ENCODE measurements at regions not wholly inside any gene's neighbourhood (a gene's known extent, or its start where the extent isn't known, plus 50 kb on each side); places are given as distances from the start of the nearest gene placed in this dataset.
"Not testable (repeated sequence)": the region's sequence is repeated elsewhere in the genome, so short reads cannot be mapped to it uniquely, and the experiment has no call there.

DNA sequence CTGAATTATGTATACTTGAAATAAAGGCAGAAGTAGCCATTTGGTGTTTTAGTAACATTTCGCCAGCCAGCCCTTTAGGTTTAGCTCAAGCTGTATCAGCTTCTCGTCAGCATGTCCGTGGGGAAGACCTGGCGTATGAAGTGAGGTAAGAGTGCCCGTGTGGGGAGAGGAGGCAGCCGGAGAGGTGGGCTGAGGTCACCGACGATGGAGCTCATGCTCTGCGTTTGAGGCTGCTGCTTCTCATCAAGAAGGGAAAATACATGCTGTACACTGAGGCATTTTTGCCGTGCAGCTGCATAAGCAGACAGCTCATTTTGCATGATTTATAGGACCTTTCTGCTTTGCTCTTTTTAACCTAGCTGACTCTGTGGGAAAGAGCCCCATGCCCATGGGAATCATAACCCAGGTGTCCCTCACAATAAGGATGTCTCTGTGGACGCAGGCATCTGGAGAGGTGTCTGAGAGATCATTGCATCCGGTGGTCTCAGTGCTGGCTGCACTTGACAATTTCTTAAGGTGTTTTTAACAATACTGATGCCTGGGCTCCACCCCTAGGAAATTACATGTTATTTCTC is 179.1 kb downstream of the ABCC12 start:
- TF ChIP-seq, protein P1, sequence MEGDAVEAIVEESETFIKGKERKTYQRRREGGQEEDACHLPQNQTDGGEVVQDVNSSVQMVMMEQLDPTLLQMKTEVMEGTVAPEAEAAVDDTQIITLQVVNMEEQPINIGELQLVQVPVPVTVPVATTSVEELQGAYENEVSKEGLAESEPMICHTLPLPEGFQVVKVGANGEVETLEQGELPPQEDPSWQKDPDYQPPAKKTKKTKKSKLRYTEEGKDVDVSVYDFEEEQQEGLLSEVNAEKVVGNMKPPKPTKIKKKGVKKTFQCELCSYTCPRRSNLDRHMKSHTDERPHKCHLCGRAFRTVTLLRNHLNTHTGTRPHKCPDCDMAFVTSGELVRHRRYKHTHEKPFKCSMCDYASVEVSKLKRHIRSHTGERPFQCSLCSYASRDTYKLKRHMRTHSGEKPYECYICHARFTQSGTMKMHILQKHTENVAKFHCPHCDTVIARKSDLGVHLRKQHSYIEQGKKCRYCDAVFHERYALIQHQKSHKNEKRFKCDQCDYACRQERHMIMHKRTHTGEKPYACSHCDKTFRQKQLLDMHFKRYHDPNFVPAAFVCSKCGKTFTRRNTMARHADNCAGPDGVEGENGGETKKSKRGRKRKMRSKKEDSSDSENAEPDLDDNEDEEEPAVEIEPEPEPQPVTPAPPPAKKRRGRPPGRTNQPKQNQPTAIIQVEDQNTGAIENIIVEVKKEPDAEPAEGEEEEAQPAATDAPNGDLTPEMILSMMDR (IDR thresholded peaks at IDR 0.05; ENCODE audit: unreplicated experiment), result no peak
- DNase-seq (ENCODE audit: low spot score, unreplicated experiment), result no peak
- no peak overlapping the region for H3K27ac Mint-ChIP-seq
- H3K36me3 Mint-ChIP-seq (ENCODE audit: insufficient read depth), result no peaks in the 10 kb centered on the region
- no peak overlapping the region for H3K4me3 Mint-ChIP-seq (ENCODE audit: low read depth)
- H3K27me3 Mint-ChIP-seq, result peaks cover 3% of the 10 kb centered on the region
- peaks cover 2% of the 10 kb centered on the region for H3K4me1 Mint-ChIP-seq (ENCODE audit: low read depth)
- no peaks in the 10 kb centered on the region for H3K9me3 Mint-ChIP-seq (ENCODE audit: low read depth)

DNA sequence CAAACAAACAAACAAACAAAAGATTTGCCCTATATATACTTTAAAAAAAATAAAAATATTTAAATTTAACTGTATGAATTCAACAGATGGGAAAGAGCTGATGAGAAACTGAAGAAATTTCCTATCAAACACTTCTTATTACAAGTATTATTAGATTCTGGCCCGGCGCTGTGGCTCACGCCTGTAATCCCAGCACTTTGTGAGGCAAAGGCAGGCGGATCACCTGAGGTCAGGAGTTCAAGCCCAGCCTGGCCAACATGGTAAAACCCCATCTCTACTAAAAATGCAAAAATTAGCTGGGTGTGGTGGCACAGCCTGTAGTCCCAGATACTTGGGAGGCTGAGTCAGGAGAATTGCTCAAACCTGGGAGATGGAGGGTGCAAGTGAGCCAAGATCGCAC is 180.8 kb downstream of the ABCC12 start:
- H3K36me3 Mint-ChIP-seq (ENCODE audit: insufficient read depth); H3K4me3 Mint-ChIP-seq (ENCODE audit: low read depth): not testable (repeated sequence)

DNA sequence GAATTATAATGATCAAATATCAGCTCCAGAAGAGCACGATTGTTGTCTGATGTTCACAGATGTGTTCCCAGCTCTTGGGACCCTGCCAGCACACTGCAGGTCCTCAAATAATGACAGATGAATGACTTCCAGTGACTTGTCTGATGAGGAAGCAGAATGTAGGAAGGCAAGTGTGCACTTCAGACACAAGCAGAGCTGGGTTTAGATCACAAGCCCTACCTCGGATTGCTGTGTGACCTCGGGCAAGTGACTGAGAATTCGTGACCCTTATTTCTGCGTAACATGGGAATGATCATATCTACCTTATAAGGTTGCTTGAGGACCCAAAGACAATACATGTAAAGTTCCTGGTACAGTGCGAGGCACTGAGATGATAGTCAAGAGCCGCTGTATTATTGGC is 182.2 kb downstream of the ABCC12 start:
- H3K9me3 Mint-ChIP-seq (ENCODE audit: low read depth), result no peaks in the 10 kb centered on the region
- H3K4me1 Mint-ChIP-seq (ENCODE audit: low read depth), result no peaks in the 10 kb centered on the region
- H3K36me3 Mint-ChIP-seq (ENCODE audit: insufficient read depth), result no peaks in the 10 kb centered on the region
- TF ChIP-seq, protein P1 (IDR thresholded peaks at IDR 0.05; ENCODE audit: unreplicated experiment), result no peak
- H3K4me3 Mint-ChIP-seq (ENCODE audit: low read depth), result no peak overlapping the region
- no peak overlapping the region for H3K27ac Mint-ChIP-seq
- DNase-seq (ENCODE audit: low spot score, unreplicated experiment), result no peak
- H3K27me3 Mint-ChIP-seq, result peaks cover 2% of the 10 kb centered on the region

More for the DNA sequence above, 180.8 kb downstream of the ABCC12 start:
- not testable (repeated sequence) for H3K9me3 Mint-ChIP-seq (ENCODE audit: low read depth); H3K4me1 Mint-ChIP-seq (ENCODE audit: low read depth); DNase-seq (ENCODE audit: low spot score, unreplicated experiment); H3K27ac Mint-ChIP-seq; H3K27me3 Mint-ChIP-seq

DNA sequence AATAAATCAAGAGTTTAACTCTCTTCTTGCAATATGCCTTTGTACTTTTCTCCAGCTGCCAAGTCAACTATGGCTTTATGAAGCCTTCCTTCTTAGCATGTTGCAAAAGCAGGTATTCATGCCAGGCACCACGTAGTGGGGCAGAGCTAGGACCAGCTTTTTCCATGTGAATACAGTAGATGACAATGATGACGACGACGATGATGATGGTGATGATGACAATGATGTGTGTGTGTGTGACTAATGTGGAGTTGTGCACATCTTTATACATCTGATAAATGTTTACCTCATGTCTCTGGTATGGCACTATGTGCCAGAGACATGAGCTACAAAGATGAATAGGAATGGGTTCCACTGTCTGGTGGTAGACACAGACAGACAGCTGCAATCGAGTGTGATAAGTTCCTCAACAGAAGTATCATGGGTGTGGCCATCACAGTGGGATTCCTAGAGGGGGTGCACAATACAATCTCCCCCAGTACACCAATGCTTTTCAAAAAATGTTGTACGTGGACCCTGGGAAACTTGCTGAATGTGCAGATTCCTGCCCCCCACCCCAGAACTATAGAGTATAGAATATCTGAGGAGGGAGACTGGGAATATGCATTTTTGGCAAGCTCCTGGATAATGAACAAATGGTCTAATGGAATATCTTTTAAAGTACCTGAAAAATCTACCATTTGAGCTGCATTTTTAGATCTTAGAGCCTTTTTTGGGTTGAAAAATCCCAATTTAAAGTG is 183.4 kb downstream of the ABCC12 start:
- H3K9me3 Mint-ChIP-seq (ENCODE audit: low read depth), result no peaks in the 10 kb centered on the region
- H3K27ac Mint-ChIP-seq, result no peak overlapping the region
- no peaks in the 10 kb centered on the region for H3K36me3 Mint-ChIP-seq (ENCODE audit: insufficient read depth)
- no peak for DNase-seq (ENCODE audit: low spot score, unreplicated experiment)
- TF ChIP-seq, protein P1 (IDR thresholded peaks at IDR 0.05; ENCODE audit: unreplicated experiment), result no peak
- H3K4me1 Mint-ChIP-seq (ENCODE audit: low read depth), result no peaks in the 10 kb centered on the region
- no peak overlapping the region for H3K4me3 Mint-ChIP-seq (ENCODE audit: low read depth)
- H3K27me3 Mint-ChIP-seq, result peaks cover 2% of the 10 kb centered on the region

DNA sequence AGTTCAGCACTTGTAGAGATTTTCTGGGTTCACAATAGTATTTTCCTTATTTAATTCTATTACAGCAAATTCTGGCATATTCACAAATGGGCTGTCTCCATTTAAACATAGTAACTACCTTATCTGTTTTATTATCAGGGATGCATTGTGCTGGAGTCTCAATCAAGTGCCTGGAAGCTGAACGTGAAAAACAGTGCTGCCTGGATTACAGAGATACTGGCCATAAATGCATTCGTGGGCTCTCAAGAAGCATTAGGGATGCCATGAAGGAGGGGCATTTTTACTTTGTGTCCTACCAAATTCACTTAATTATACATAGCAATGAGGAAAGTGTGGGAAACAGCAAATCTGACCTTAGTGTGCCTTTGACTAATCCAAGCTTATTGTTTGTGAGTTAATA is 184.6 kb downstream of the ABCC12 start:
- DNase-seq (ENCODE audit: low spot score, unreplicated experiment), result no peak
- Mint-ChIP-seq H3K9me3 (ENCODE audit: low read depth) (no peaks in the 10 kb centered on the region), H3K36me3 (ENCODE audit: insufficient read depth) (no peaks in the 10 kb centered on the region), H3K27me3 (peaks cover 5% of the 10 kb centered on the region), H3K4me1 (ENCODE audit: low read depth) (no peaks in the 10 kb centered on the region), H3K27ac (no peak overlapping the region), H3K4me3 (ENCODE audit: low read depth) (no peak overlapping the region)
- TF ChIP-seq, protein P1 (IDR thresholded peaks at IDR 0.05; ENCODE audit: unreplicated experiment), result no peak

Measured in progenitor cell of endocrine pancreas (in vitro differentiated cells).